ENCODE measurements at regions not wholly inside any gene's neighbourhood (a gene's known extent, or its start where the extent isn't known, plus 50 kb on each side); places are given as distances from the start of the nearest gene placed in this dataset.
"Not testable (repeated sequence)": the region's sequence is repeated elsewhere in the genome, so short reads cannot be mapped to it uniquely, and the experiment has no call there.

DNA sequence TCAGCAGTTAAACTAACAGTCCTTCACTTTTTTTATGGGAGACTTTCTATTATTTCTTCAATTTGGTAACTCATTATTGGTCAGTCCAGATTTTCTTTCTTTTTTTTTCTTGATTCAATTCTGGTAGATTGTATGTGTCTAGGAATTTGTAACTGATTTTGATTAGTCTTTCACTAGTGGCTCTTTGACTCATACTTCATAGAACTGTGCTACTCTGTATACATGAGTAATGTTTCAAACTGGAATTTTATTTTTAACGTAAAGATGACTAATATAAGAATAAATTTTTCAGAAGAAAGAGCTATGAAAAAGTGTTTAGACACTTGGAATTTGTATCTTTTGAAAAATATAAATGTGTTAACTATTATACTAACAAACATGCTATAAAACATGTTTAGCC is 813.0 kb downstream of the TRAM1L1 start:
- no peak for DNase-seq

DNA sequence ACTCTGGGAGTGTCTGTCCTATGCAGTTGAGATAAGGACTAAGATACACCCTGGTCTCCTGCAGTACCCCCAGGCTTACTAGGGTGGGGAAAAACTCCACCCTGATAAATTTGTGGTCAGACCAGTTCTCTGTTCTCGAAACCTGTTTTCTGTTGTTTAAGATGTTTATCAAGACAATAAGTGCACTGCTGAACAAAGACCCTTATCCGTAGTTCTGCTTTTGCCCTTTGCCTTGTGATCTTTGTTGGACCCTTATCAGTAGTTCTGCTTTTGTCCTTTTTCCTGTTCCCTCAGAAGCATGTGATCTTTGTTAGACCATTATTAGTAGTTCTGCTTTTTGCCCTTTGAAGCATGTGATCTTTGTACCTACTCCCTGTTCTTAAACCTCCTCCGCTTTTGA is 824.4 kb downstream of the TRAM1L1 start:
- not testable (repeated sequence) for DNase-seq

DNA sequence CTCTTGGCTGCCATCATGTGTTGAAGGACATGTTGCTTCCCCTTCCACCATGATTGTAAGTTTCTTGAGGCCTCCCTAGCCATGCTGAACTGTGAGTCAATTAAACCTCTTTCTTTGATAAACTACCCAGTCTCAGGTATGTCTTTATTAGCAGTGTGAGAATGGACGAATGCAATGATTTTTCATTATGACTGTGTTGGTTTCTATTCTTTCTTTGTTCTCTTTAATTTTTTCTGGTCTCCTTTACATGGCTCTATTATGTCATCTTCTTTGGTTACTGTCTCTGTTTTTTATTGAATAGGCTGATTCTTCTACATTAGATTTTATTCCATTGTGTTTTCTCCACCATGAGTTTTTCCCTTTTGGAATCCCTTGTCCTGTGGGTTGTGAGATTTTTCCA is 840.6 kb downstream of the TRAM1L1 start:
- no peak for DNase-seq

DNA sequence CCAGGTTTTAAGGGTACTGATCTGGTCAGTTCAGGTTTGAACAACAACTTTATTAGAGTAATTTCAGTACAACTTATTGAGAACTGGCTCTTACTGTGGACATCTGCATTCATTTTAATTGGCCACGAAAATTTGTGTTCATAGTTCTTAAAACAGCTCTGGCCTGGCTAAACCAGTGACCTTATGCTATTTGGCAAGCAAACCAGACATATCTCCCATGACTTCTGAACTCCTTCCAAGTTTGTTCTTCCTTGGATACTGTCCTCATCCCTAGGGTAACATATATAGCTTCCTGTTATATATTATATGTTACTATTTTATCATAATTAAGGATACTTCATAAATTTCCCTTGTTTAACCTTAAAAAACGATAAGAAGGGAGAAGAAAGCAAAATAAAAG is 841.9 kb downstream of the TRAM1L1 start:
- DNase-seq: no peak

DNA sequence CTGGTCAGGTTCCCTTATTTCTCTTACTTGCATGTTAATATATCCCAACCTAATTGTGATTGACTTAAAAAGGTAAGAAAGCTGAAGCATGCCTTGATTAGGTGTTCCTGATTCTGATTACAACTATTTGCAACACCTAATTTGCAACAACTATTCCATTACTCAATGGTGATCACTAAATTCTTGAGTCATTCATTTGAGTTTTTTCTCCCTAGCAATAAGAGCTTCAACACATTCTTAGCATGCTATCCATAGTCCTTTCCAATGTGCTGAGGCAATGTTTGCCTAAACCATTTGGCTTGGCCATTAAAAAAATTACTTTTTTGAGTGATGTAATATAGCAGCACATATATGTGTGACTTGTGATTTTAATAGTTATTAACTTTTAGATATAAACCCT is 851.4 kb downstream of the TRAM1L1 start:
- no peak for DNase-seq

DNA sequence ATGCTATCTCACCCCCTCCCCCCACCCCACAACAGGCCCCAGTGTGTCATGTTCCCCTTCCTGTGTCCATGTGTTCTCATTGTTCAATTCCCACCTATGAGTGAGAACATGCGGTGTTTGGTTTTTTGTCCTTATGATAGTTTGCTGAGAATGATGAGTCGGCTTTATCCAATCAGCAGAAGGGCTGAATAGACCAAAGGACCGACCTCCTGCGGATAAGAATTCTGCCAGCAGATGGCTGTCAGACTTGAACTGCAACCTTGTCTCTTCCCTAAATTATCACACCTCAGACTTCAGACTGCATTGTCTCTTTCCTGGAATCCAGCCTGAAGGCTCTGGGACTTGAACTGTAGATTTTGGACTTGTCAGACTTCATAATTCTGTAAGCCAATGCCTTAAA is 853.4 kb downstream of the TRAM1L1 start:
- DNase-seq: not testable (repeated sequence)

DNA sequence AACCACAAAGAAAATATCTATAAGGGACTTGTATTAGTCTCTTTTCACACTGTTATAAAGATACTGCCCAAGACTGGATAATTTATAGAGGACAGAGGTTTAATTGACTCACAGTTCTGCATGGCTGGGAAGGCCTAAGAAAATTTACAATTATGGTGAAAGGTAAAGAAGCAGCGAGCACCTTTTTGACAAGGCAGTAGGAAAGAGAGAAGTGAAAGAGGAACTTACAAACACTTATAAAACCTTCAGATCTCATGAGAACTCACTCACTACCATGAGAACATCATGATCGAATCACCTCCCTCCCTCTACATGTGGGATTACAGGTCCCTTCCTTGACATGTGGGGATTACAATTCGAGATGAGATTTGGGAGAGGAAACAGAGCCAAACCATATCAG is 856.0 kb downstream of the TRAM1L1 start:
- DNase-seq: no peak

DNA sequence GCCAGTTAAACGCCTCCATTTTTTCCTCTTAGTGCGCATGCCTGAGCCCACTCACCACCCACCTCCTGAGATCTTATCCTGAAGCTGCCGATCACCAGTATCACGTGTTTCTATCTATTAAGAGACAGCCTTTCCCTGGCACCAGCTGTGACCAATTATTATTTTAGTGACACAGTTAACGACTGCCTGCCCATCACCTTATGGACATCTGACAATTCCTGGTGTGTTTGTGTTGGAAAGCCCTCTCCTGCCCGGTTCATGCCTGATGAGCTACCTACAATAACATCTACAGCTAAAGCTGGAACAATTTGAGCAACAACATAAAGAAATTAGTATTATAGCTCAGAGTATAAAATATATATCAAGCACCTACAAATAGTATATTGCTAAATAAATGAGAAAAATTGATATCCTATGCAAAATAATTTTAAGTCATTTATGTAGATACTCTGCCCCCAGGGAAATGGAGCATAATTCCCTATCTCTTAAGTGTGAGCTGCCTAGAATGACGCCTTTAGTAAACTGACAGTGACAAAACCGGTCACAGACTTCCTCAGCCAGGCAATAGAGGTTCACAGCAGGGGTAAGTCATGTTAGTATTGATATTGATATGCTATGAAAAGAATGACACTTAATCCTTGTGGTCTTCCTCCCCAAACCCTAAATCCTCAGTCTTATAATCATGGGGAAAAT is 862.2 kb downstream of the TRAM1L1 start:
- DNase-seq: no peak

DNA sequence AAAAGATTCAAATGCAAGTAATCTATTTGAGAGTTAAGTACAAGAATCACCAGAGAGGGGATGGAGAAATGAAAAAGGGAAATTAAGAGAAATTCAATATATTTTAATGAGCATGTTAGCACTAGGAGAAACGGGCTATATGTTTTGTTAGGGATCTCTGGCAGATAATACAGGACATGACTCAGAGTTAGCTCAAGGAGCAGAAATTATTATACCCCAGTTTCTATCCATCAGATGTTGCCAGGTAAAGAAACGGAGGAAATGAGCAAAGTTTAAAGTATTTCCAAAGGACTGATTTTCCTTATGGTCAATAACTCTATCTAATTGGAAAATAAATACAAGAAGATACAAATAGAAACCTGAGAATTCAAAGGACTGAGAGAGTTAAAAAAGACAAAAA is 867.6 kb downstream of the TRAM1L1 start:
- no peak for DNase-seq

DNA sequence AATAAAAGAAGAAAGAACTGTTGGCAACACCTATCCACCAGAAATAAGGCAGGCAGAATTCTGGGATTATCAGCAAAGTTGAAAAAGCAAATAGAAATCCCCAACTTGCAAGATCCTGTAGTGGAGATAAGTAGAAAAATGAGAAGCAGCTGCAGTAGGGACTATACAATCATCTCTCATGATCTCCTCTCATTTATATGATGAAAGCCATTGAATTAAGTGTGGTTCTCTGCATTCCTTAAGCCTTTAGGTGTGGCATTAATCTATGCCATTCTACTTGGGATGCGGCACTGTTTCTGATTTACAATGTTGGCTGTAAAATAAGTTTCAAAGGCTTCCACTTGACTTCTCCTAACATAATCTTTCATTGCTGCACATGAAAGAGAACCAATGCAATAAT is 869.8 kb downstream of the TRAM1L1 start:
- DNase-seq: no peak

DNA sequence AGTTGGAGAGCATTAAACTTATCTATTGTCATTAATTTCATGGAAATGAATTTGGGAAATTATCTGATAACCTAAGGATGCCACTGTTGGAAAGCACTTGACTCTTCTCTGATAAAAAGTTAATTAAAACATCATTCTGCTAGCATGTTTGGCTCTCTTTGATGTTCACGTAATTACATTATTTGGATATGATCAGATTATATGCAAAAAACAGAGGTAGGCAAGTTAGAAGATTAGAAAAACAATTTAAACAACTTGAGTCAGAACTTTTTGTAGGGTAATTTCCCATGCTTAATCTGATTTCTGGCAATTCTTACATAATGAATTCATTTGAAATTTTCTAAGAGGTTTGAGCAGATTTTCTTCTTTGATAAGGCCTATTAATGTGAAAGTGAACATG is 882.9 kb downstream of the TRAM1L1 start:
- no peak for DNase-seq

DNA sequence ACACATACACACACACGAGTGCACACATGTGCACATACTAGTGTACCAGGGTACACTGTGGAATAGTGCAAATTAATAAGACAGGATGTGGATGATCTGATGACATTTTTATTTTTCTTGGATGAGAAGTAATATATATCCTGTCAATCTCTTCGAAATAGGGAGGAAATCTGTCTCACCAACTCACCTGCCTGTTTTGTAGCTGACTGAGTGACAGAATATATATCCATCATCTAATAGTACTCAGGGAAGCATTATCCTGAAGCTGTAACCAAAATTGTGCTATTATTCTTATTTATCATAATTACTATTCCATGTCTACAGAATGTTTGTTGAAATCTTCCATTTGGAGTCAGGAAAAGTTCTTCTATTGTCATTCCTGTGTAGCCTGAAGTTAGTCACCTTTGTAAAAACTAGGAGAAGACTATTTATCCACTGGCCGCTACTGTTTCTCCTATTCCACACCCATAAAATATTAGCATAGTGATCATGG is 888.0 kb downstream of the TRAM1L1 start:
- no peak for DNase-seq

DNA sequence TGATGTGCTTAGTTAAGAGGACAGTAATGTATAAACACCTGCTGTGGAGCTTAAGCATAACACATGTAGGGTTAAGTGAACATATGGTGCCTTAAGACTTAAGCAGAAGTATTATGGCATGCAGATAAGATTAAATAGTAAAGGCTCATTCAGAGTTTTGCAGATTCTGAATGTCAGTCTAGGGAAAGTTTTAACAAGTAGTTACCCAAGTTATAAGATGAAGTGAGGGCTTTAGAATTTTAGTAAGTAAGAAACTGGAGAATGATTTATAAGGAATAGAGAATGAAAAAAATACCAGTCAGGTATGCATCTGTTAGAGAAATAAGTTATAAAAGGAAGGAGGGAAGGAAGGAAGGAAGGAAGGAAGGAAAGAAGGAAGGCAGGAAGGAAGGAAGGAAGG is 902.1 kb downstream of the TRAM1L1 start:
- DNase-seq: no peak

DNA sequence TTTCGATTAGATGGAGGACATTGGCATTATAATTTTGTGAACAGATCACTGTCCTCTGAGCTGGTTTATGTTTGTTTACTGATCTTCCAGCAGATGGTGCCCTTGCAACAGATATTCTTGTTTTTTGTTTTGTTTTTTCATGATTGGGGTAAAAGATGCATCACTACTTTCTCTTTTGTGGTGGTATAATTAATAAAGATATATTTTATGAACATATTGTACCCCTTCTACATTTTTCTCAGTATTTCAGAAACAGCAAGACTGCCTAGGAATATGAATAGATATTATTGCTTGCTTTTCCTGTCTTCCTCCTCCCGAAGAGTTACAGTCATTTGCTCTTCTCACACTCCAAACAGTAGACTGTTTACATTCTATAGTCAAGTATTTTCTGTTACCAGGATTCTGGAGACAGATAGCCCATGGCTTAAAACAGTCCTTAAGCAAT is 905.2 kb downstream of the TRAM1L1 start:
- no peak for DNase-seq

DNA sequence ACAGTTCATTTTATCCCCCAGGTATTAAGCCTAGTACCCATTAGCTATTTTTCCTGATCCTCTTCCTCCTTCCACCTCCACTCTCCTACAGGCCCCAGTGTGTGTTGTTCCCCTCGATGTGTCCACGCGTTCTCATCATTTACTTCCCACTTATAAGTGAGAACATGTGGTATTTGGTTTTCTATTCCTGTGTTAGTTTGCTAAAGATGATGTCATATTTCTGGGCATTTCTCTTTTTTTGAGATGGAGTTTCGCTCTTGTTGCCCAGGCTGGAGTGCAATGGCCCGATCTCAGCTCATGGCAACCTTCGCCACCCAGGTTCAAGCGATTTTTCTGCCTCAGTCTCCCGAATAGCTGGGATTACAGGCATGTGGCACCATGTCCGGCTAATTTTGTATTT is 934.0 kb downstream of the TRAM1L1 start:
- DNase-seq: not testable (repeated sequence)

DNA sequence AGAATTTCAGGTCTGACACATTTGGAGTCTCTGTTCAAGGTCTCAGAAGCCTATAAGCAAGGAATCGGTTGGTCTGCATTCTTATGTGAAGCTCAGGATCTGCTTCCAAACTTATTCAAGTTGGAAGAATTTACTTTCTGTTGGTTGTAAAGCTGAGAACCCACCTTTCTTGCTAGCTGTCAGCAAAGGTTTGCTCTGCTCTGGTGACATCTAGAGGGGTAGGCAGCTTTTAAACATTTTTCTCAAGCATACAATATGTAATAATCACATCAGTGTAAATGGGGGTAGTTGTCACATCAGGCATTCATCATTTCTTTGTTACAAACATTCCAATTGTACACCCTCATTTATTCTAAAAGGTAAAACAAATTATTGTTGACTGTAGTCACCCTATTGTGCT is 935.2 kb downstream of the TRAM1L1 start:
- no peak for DNase-seq

DNA sequence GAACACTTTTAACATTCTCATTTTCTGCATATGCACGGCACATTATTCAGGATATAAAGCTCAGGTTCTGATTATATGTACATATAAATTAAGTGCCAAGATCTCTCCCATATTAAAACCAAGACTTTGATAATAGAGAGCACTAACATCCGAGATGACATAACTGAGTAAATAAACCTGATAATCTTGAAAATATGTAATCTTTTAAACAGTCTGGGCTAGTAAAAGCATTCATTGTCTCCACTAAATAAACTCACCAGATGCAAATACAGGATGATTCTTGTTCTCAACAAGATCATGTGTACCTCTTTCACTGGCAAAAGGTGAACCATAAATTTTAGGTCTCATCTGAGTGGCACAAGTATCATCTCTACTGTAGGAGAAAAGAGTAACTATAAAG is 942.2 kb downstream of the TRAM1L1 start:
- no peak for DNase-seq

DNA sequence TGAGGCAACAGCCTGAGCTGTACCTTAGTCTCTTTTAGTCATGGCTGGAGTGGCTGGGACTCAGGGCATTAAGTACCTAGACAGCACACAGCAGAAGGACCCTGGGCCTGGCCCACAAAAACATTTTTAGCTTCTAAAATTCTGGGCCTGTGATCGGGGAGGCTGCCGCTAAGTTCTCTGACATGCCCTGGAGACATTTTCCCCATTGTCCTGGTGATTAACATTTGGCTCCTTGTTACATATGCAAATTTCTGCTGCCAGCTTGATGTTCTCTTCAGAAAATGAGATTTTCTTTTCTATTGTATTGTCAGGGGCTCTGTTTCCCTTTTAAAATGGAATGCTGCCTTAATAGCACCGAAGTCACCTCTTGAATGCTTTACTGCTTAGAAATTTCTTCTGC is 952.4 kb downstream of the TRAM1L1 start:
- no peak for DNase-seq

DNA sequence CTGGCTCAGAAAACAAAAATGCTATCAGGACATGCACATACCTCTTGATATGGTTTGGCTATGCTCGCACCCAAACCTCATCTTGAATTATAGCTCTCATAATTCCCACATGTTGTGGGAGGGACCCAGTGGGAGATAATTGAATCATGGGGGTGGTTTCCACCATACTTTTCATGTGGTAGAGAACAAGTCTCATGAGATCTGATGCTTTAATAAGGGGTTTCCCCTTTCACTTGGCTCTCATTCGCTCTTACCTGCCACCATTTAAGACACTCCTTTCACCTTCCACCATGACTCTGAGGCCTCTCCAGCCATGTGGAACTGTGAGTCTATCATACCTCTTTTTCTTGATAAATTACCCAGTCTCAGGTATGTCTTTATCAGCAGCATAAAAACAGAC is 958.6 kb downstream of the TRAM1L1 start:
- no peak for DNase-seq

DNA sequence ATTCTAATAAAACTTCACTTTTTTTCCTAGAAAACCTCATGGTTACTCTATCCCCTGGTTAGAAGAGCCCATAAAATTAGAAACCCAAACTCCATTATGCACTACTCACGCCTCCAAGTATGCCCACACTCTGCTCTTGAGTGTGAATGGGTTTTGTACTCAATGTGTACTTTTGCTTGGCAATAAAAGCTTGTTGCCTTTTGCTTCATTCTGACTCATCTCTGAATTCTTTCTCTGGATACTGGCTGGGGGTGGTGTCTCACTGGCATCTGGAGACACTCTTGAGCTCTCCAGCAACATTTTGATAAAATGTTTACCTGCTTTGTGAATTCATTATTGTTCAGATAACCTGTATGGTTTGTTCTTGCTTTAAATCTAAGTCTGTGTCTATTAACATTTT is 963.3 kb downstream of the TRAM1L1 start:
- DNase-seq: no peak

DNA sequence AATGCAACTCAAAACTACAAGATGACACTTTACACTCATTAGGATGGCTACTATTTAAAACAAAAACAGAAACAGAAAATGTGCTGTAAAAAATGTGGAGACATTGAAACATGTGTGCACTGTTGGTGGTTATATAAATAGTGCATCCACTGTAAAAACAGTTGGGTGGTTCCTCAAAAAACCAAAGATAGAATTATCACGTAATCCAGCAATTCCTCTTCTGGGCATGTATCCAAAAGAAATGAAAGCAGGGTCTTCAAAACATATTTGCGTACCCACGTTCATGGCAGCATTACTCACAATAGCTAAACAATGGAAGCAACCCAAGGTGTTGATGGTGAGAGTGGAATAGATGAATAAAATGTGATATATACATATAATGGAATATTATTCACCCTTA is 967.2 kb downstream of the TRAM1L1 start:
- DNase-seq: no peak

DNA sequence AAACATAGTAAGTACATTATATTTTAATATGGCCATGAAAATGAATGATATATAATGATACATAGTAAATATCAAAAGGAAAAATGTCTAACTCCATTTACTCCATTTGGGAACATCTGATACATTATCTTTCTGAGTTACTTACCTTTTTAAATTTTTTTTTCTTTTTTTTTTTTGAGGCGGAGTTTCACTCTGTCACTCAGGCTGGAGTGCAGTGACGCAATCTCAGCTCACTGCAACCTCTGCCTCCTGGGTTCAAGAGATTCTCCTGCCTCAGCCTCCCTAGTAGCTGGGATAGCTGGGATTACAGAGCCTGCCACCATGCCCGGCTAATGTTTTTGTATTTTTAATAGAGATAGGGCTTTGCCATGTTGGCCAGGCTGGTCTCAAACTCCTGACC is 972.5 kb downstream of the TRAM1L1 start:
- not testable (repeated sequence) for DNase-seq

DNA sequence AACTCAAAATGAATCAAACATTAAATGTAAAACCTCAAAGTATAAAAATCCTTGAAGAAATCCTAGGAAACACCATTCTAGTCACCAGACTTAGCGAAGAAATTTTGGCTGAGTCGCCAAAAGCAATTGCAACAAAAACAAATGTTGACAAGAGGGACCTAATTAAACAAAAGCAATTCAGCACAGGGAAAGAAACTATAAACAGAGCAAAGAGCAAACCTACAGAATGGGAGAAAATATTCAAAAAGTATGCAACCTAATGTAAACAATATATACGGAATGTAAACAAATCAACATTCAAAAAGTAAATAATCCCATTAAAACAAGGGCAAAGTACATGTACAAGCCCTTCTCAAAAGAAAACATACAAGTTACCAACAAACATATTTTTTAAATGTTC is 974.7 kb downstream of the TRAM1L1 start:
- no peak for DNase-seq

DNA sequence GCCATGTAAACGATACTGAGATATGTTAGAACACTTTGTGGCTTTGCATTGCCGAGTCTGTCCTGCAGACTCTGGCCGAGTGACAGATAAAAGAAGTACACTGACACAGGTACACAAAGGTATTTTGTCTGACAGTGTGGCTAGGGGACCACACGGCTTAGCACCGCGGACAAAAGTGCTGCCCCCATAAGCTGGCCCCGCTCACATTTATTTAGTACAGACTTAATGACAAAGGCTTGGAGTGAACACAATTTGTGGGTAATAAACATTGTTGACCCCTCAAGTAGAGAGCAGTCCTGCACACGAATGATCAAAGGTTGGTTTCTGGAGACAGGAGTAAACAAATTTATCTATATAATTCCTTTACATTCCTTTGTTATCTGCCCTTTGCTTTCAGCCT is 976.8 kb downstream of the TRAM1L1 start:
- no peak for DNase-seq

DNA sequence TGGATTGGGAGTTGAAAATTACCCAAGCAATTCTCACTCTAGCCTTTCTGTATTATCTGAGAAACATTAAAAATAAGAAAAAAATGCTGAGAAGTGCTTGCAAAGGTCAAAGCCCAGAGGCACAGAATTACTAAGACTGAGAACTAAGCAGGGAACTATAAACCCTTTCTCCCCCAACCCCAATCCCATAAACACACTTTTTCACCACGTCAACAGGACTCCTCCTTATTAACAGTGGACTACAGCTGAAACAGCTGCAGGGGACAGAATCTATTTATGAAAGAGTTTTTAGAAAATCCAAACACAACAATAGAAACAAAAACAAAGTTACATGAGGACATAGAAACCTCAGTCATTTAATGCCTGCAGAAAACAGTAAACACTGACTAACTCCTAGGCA is 984.1 kb downstream of the TRAM1L1 start:
- no peak for DNase-seq
